Spinal cord (tissue), 9 donors: ENCODE measurements at regions not wholly inside any gene's neighbourhood (a gene's known extent, or its start where the extent isn't known, plus 50 kb on each side); places are given as distances from the start of the nearest gene placed in this dataset.

Experiments
- DNase-seq, 6 donors: peaks; one replicate each; pipeline versions ENCODE4 v3.0.0 to v3.0.0-alpha.2; 2013 to 2015; ENCODE audit warnings: low spot score in 6 of 6, low read depth in 4 of 6
- H3K27ac ChIP-seq: one replicate; pipeline ENCODE4 v1.5.1; 2013; ENCODE audit warnings: low read depth, low read length, control low read depth
- H3K27me3 ChIP-seq: one replicate; pipeline ENCODE4 v1.6.1; 2013; ENCODE audit warnings: low read length; ENCODE audit not compliant: control insufficient read depth, insufficient read depth
- H3K36me3 ChIP-seq: one replicate; pipeline ENCODE4 v1.6.1; 2013; ENCODE audit warnings: low read length; ENCODE audit not compliant: control insufficient read depth, insufficient read depth
- H3K4me1 ChIP-seq: one replicate; pipeline ENCODE4 v1.6.1; 2013; ENCODE audit warnings: low read length; ENCODE audit not compliant: control insufficient read depth, insufficient read depth
- H3K4me3 ChIP-seq: one replicate; pipeline ENCODE4 v1.5.1; 2013; ENCODE audit warnings: low read depth, low read length, control low read depth
- H3K9me3 ChIP-seq: one replicate; pipeline ENCODE4 v1.6.1; 2013; ENCODE audit warnings: low read length; ENCODE audit not compliant: control insufficient read depth, insufficient read depth
- WGBS: methylation state at CpG from one replicate; pipeline ENCODE4 v1.1.5; 2013; ENCODE audit warnings: missing lambda C conversion rate; ENCODE audit not compliant: insufficient coverage; 5-methylcytosine and 5-hydroxymethylcytosine counted together
- donor health status: healthy.

DNA sequence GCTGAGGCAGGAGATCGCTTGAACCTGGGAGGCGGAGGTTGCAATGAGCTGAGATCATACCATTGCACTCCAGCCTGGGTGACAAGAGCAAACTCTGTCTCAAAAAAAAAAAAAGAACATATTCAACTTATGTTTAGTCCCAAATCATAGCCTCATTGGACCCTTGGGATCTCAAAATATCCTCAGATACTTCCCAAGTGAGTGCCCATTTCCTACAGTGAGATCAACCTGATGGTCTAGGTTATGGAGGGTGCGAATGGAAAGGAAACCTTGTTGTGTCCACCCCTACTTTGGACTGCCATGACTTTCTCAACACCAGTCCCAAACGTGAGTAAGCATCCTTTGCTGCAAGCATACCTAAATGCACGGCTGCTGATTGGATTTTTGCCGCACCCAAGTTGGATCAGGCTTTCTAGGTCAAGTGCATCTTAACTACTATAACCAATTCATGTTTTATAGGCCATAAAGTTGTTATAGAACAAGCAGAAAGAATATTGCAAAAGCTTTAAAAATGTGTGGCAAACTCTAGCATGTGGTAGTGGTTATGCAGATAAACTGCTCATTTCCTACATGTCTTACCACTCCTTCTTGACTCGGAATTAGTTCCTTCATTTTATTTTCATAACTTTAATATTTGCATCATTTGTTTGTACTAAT, 131.2 kb downstream of the PLEKHG1 start:
- Histone ChIP-seq H3K36me3 (peaks cover 5% of the 10 kb centered on the region), H3K9me3 (no peaks in the 10 kb centered on the region), H3K27ac (no peak overlapping the region), H3K27me3 (no peaks in the 10 kb centered on the region), H3K4me3 (no peak overlapping the region), H3K4me1 (no peaks in the 10 kb centered on the region)
- DNase-seq: no peak
- 100% methylated on average over 4 of the region's 7 CpGs for WGBS

DNA sequence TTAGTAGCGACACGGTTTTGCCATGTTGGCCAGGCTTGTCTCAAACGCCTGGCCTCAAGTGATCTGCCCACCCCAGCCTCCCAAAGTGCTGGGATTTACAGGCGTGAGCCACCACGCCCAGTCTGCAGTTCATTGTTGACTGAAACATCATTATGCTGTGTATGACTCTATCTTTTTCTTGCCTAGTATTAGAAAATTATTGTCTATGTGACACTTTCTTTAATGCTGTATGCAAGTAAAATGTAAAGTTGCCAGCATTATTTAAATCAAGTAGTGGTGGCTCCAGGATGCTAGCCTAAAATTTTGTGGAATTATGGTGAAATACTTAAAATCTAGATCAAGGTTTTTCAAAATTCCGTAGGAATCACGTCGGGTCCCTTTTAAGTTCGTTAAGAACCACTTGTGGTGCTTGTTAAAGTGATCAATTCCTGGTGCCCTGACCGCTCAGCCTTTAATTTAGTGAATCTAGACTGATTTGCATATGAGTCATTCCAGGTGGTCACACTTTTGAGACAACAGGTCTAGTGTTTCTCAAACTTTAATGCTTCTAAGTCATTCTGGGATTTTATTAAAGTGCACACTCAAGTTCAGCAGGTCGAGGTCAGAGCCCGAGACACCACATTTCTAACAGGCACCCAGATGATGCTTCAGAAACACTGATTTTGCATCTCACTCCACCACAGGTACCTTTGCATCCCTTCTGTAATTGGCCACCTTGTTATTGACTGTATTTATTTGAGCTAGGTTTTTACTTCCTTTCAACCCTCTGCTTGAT, 132.6 kb upstream of the MTHFD1L start:
- Histone ChIP-seq H3K9me3 (no peaks in the 10 kb centered on the region), H3K36me3 (peaks cover 5% of the 10 kb centered on the region), H3K27me3 (no peaks in the 10 kb centered on the region), H3K27ac (no peak overlapping the region), H3K4me1 (no peaks in the 10 kb centered on the region), H3K4me3 (no peak overlapping the region)
- DNase-seq: no peak
- WGBS: 90% methylated on average over 10 of the region's 12 CpGs

- H3K4me1 ChIP-seq: no peaks in the 10 kb centered on the region
- no peak for DNase-seq
- no peak overlapping the region for H3K4me3 ChIP-seq
- no peak overlapping the region for H3K27ac ChIP-seq
- WGBS: 97% methylated on average over 21 of the region's 21 CpGs
- H3K9me3 ChIP-seq: no peaks in the 10 kb centered on the region
- peaks cover 5% of the 10 kb centered on the region for H3K36me3 ChIP-seq
- no peaks in the 10 kb centered on the region for H3K27me3 ChIP-seq
Measured at GRCh38 chr6:150733726-150734125, 131.8 kb upstream of the MTHFD1L start.

- Histone ChIP-seq H3K4me1 (peaks cover 2% of the 10 kb centered on the region), H3K27me3 (no peaks in the 10 kb centered on the region), H3K9me3 (no peaks in the 10 kb centered on the region), H3K27ac (no peak overlapping the region), H3K4me3 (no peak overlapping the region), H3K36me3 (peaks cover 5% of the 10 kb centered on the region)
- DNase-seq: no peak
- WGBS: no CpG with 5 or more reads among the region's 7 CpGs
Measured at GRCh38 chr6:150734235-150734634, 131.3 kb upstream of the MTHFD1L start.

DNA sequence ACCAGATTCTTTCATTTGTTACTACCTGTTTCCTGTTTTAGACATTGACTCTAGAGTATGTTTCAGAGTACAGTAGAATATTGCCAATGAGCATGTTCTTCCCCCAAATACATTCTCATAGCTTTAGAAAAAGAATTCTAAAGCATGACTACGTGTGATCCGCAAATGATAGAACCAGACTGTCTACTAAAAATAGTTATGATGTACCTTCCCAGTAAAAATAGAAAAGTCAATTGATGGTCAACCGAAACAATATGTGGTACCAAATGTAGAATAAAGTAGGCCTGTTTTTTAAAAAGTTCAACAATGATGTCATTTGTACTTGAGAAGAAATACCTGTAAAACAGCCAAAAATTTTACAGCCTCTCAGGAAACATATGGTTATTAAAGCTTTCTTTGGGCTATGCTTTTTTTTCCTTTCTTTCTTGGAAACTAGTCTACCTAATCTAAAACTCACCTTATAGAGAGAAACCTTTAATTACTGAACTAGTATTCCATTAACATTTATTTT, 130.1 kb upstream of the MTHFD1L start:
- DNase-seq: no peak

DNA sequence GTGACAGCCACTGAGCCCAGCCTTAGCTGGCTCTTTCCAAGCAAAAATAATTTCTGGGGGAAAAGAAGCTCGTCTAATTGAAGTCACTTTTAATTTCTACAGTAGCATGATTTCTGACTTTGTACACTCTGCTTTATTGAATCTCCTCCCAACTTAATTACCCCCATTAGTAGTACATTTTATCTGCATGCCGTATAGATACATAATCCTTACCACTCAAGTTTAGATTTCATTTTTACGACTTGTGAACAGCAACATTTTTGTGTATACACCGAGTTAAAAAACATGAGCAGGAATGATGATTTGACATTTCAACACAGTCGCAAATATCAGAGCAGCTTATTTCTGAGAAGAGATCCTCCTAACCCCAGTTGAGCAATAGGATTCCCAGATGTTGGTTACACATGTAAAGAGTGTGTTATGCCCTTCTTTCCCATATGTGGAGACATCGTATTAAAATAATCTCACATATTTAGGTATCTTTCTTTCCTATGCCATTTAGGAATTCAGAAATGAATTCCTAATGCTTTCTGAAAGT, 127.3 kb upstream of the MTHFD1L start:
- peaks cover 5% of the 10 kb centered on the region for H3K4me1 ChIP-seq
- H3K27ac ChIP-seq: no peak overlapping the region
- no peak overlapping the region for H3K4me3 ChIP-seq
- H3K27me3 ChIP-seq: no peaks in the 10 kb centered on the region
- no peak for DNase-seq
- 80% methylated on average over 1 of the region's 6 CpGs for WGBS
- peaks cover 5% of the 10 kb centered on the region for H3K36me3 ChIP-seq
- no peaks in the 10 kb centered on the region for H3K9me3 ChIP-seq

More for the DNA sequence above, 130.1 kb upstream of the MTHFD1L start:
- H3K36me3 ChIP-seq: peaks cover 5% of the 10 kb centered on the region
- H3K27me3 ChIP-seq: no peaks in the 10 kb centered on the region
- H3K9me3 ChIP-seq: no peaks in the 10 kb centered on the region
- no peak overlapping the region for H3K4me3 ChIP-seq
- peaks cover 5% of the 10 kb centered on the region for H3K4me1 ChIP-seq
- H3K27ac ChIP-seq: no peak overlapping the region
- WGBS: no CpG with 5 or more reads among the region's 3 CpGs

GRCh38 chr6:150739711-150740349, 125.7 kb upstream of the MTHFD1L start:
- Histone ChIP-seq H3K4me1 (peaks cover 5% of the 10 kb centered on the region), H3K36me3 (no peaks in the 10 kb centered on the region), H3K27me3 (no peaks in the 10 kb centered on the region), H3K9me3 (no peaks in the 10 kb centered on the region), H3K4me3 (no peak overlapping the region), H3K27ac (peak overlapping the region; percentile 52)
- WGBS: no CpG with 5 or more reads among the region's 2 CpGs
- peak in 1 of 6 donors; percentile 39 for DNase-seq

DNA sequence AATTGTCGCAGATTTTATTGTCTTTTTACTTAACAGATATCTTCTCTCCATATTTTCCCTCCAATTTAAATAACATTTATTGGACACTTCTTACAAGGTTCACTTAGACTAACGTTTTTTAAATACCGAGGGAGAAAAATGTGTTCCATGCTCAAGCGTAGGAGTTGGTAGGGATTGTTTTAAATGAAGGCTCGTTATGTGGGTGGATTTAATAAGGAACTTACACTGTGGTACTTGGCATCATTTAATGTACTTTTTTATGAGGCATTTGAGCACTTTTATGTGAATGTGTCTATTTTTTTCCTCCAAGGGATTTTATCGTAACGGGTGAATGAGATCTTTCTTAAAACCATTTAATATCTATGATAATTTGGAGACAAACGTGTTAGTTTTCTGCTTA, 125.0 kb upstream of the MTHFD1L start:
- no peaks in the 10 kb centered on the region for H3K27me3 ChIP-seq
- H3K4me1 ChIP-seq: peaks cover 8% of the 10 kb centered on the region
- H3K27ac ChIP-seq: peak overlapping the region; percentile 52
- peak in 1 of 6 donors; percentile 81 for DNase-seq
- H3K9me3 ChIP-seq: no peaks in the 10 kb centered on the region
- 59% methylated on average over 3 of the region's 8 CpGs for WGBS
- H3K36me3 ChIP-seq: no peaks in the 10 kb centered on the region
- no peak overlapping the region for H3K4me3 ChIP-seq

GRCh38 chr6:150741633-150742200, 123.8 kb upstream of the MTHFD1L start:
- Histone ChIP-seq H3K4me3 (no peak overlapping the region), H3K27ac (no peak overlapping the region), H3K36me3 (no peaks in the 10 kb centered on the region), H3K4me1 (peaks cover 12% of the 10 kb centered on the region), H3K27me3 (no peaks in the 10 kb centered on the region), H3K9me3 (no peaks in the 10 kb centered on the region)
- no peak for DNase-seq
- no CpG with 5 or more reads among the region's 6 CpGs for WGBS
